Activated CD8-positive, alpha-beta memory T cell treated with anti-CD3 and anti-CD28 coated beads for 24 hours (primary cell): ENCODE measurements at regions not wholly inside any gene's neighbourhood (a gene's known extent, or its start where the extent isn't known, plus 50 kb on each side); places are given as distances from the start of the nearest gene placed in this dataset.
"Not testable (repeated sequence)": the region's sequence is repeated elsewhere in the genome, so short reads cannot be mapped to it uniquely, and the experiment has no call there.

ENCODE experiments used
- DNase-seq: peaks from one replicate; pipeline ENCODE4 v3.0.0-alpha.2; 2020

DNA sequence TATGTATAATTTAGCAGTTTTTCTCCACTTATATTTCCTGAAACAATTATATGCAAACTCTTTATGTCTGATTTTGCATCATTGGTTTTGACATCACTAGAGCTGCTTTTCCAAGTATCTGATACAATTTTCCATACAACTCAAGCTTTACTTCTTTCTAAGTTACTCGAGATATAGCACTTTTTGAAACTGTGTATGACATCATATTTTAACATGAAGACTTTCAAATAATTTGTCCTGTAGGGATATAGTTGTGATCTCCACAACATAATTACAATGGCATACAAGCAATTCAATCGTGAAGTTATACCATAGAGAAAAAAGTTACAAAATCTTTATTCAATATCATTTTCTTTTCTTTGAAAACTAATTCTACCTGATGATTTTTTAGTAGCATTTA is 173.0 kb downstream of the LEPR start:
- no peak for DNase-seq

DNA sequence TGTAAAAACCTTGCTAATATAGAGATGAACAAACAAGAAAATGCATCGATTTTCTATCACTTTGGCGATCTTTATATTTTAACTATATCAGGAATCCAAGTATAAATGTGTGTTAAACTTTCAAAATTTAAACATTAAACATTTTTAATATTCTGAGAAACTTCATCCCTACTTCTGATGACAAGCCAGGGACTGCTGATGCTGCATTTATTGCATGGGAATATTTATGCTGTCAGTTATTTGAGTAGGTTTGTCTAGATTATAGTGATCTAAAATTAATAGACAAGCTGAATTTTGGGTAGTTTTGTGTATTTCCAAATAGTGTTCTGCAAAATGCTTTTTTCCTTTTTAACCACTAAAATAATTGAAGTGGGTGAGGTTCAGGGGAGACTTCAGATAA is 175.3 kb downstream of the LEPR start:
- DNase-seq, result no peak

DNA sequence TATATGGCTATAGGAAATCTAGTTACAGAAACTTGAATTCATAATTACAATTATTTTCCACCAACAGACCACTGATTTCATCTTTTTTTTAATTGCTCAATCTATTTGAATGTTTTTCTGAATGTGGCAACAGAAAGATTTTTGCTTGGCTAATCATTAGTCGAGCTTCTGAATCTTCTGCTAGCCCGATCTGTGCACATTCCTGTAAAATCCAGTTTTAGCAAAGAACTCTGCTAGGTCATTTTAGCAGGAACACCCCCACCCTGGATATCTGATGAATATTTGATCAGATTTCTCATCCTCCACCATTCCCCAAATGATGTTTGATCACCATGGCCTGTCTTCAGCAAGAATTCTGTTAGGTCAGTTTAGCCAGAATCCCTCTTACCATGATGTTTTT is 176.3 kb downstream of the LEPR start:
- no peak for DNase-seq

DNA sequence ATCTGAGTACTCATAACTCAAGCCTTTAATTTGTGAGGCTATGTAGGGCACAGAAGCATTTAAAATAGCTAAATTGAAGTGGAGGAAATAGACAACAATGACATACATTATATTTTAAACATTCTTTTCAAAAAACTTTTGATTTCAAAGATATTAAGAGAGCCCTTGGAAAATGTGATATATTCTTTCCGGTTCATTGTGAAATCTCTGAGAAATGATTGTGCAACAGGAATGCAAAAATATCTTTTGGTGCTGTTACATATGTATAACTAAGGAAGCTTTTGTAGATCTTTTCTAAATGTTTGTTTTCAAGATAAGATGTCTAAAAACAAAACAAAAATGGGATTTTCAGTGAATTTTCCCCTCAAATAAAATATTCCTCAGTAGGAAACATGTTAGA is 185.2 kb downstream of the LEPR start:
- no peak for DNase-seq

DNA sequence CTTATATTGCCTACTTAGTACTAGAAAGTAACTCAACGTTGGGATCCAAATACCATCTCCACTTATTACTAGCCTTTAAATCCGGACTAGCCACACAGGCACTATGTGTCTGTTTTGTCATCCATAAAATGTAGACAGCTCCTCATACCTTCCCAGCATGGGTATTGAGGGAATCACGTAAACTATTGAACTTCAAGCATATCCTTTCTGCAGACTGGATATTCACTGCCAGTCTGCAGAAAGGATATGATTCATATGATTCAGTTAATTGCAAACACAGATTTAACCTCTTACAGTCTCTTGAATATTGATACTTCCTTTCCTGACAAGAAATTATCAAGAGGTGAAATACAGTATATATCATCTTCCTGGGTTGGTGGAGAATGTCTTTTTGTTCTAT is 186.0 kb downstream of the LEPR start:
- DNase-seq, result no peak

DNA sequence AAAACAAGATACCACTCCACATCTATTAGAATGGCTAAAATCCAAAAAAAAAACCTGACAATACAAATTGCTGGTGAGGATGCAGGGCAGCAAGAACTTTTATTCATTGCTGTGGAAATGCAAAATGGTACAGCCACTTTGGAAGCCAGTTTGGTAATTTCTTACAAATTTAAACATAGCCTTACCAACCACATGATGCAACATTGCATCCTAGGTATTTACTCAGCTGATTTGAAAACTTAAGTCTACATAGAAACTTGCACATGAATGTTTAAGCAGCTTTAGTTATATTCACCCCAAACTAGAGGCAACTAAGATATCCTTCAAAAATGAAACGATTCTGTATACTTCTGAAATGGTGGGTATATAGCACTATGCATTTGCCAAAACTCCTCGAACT is 178.8 kb upstream of the PDE4B start:
- no peak for DNase-seq

DNA sequence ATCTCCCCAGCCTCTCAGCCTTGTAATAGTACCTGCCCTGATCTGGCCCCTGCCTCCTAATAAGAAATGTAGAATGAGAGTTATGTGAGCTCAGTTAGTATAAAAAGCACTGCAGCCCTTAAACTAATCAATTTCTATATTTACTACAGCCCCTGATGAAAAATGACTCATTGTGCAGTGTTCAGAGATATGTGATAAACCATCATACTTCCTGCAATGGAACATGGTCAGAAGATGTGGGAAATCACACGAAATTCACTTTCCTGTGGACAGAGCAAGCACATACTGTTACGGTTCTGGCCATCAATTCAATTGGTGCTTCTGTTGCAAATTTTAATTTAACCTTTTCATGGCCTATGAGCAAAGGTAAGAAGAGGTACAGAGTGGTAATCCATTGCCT is 176.8 kb upstream of the PDE4B start:
- no peak for DNase-seq

DNA sequence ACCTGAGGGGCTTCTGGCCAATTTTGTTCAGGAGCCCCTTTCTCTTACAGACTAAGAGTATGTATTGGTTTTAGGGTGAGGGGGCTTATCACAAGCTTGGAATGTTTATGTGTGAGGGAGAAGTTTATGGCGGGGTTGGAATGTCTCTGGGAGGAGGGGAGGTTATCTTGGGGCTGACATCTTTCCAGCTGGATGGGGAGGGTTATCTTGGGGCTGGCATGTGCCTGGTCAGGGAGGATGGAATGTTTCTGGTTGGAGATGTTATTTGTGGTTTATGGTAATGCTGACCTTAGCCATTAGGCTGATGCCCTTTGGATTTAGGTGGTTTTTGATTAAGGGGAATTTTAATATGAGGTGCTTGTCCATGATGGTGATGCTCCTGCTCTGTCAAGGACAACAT is 171.0 kb upstream of the PDE4B start:
- not testable (repeated sequence) for DNase-seq

DNA sequence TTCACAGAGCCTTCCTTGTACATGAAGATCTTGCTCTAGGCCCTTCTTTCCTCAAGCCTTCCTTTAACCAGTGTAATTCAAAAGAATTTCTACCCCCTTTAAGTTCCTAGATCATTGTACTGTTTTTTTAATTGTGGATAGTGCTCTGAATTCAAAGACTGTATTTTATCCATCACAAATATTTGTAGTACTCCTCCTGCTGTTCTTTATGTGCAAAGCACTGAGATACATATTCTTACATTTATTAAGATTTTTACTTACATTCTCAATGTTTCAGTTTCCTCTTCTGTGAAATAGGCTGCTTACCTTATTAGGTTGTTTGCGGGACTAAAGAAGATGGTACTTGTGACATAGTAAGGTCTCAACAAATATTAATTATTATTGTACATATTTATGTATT is 168.8 kb upstream of the PDE4B start:
- DNase-seq, result no peak

DNA sequence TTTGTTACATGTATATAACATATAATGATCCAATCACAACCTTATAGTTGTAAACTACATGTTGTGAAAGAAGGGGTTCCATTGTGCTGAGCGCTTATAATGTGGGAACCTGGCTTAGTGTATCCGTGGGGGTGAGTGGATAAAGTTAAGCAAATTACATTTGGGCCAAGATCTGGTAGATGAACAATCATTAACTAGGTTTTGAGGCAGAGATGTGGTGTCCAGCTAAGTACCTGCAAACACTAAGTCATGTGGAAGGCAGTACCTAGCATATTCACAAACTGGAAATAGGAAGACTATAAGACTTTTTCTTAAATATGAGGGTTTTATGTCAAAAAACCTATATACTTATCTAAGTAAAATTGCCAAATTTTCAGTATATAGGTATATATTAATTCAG is 167.2 kb upstream of the PDE4B start:
- DNase-seq, result no peak

DNA sequence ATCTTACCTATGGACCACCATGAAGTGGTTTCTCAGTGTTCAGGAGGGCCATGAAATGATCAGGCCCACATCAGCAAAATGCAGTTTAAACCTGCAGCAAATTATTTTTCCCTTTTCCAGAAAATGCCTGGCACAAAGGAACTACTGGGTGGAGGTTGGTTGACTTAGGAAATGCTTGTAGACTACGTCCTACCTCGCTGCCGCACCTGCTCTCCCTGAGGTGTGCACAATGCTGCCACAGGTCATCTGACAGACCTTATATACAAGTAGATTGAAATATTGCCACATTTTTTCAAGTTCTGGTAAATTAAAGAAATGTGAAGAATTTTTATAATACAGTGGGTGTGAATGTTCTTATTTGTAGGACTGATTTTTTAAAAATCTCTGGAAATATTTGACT is 166.7 kb upstream of the PDE4B start:
- no peak for DNase-seq

DNA sequence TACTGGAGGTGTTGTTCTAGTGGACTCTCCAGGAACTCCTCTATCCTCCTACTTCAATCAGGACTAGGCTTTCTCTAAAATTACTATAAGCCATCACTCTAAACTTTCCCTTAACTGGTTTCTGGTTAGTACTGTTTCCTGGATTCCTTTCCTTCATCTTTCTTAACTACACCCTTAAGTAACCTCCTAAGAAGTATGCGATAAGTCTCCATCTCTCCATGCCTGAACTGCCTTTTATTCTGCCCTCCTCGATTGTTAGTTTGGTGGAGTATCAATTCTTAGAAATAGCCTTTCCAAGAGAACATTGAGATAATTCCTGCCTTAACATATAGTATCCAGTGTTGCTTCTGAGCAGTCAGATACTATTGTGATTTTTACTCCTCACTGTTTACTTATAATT is 162.9 kb upstream of the PDE4B start:
- DNase-seq, result no peak

DNA sequence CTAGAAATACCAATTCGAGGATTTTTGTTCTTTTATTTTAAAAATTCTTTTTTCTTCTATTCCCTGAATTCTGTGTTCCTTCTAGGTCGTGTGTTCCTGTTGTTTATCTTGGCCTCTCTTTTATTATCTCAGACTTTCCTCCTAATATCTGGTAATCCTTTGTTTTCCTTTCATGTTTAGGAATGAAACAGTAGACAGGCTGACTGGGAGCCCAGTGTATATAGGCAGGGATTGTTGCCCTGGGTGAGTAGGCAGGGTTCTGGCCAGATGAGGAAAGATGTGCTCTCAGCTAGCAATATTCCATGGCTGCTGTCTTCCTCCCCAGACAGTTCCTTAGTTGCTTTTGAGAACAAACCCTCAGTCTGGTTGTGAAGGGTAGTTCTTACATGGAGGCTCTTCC is 161.8 kb upstream of the PDE4B start:
- no peak for DNase-seq

DNA sequence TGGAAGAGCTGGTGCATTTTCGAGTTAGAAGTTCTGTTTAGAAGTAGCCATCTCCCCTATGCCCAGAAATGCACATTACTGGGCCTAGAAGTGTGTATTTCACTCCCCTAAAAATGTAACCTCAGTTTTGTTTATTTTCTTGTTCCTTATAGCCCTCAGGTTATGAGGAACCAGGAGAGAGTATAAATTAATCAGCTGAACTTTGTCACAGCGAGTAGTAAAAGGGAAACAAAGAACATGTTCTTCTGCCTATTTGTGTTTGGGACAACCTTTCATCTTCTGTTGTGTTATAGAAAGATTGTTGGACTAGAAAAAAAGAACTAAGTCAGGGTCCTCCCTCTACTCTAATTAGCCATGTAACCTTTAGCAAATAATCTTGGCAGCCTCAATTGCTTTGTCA is 160.5 kb upstream of the PDE4B start:
- no peak for DNase-seq

DNA sequence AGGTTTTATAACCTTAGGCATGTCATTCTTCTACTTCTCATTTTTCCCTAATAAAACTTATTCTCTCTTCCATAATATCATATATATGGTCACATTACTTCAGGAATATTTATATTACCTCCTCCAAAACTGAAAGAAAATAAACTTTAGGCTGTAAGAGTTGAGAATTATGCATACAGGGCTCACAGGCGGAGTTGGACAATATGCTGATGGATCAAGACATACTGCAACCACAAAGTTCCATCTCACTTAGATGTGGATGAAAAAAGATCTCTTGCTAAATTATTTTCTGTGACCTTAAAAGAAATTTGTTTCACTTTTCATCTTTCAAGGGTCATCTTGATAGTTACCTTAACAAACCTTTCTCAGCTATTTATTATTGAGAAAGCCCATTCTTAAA is 152.6 kb upstream of the PDE4B start:
- DNase-seq, result no peak

DNA sequence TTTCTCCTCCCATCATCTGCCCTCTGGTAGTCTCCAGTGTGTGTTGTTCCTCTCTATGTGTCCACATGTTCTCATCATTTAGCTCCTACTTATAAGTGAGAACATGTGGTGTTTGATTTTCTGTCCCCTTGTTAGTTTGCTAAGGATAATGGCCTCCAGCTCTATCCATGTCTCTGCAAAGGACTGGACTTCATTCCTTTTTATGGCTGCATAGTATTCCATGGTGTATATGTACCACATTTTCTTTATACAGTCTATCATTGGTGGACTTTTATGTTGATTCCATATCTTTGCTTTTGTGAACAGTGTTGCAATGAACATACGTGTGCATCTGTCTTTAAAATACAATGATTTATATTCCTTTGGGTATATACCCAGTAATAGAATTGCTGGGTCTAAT is 143.5 kb upstream of the PDE4B start:
- DNase-seq, result not testable (repeated sequence)

DNA sequence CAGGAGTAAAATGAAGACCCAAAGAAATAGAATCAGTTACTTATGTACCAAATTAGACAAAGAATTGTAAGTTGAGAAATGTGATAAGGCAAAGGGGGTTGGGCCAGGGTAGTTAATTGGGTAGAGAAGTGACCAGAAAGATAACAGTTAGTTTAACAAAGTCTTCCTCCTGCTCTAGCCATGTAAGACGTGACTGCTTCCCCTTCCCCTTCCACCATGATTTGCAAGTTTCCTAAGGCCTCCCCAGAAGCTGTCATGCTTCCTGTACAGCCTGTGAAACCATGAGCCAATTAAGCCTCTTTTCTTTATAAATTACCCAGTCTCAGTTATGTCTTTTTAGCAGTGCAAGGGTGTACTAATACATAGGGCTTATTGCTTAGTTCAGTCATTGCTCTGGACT is 142.0 kb upstream of the PDE4B start:
- DNase-seq, result no peak

DNA sequence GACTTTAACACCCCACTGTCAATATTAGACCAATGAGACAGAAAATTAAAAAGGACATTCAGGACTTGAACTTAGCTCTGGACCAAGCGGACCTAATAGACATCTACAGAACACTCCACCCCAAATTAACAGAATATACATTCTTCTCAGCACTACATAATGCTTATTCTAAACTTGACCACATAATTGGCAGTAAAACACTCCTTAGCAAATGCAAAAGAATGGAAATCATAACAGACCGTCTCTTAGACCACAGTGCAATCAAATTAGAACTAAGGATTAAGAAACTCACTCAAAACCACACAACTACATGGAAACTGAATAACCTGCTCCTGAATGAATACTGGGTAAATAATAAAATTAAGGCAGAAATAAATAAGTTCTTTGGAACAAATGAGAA is 138.2 kb upstream of the PDE4B start:
- DNase-seq, result not testable (repeated sequence)

DNA sequence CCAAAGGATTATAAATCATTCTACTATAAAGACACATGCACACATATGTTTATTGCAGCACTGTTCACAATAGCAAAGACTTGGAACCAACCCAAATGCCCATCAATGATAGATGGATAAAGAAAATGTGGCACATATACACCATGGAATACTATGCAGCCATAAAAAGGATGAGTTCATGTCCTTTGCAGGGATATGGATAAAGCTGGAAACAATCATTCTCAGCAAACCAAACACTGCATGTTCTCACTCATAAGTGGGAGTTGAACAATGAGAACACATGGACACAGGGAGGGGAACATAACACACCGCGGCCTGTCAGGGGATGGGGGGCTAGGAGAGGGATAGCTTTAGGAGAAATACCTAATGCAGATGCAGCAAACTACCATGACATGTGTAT is 135.1 kb upstream of the PDE4B start:
- DNase-seq, result not testable (repeated sequence)

DNA sequence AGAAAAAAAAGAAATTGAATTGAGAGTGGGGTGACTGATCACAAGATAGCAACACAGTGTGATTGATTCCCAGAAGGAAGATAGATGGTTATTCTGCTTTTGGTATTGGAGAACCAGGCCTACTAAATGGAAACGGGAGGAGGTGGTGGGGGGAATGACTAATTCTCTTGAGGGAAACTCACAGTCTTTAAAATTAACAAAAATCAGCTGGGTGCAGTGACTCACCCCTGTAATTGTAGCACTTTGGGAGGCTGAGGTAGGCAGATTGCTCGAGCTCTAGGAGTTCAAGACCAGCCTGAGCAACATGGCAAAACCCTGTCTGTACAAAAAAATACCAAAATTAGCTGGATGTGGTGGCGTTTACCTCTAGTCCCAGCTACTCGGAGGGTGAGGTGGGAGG is 134.6 kb upstream of the PDE4B start:
- no peak for DNase-seq

DNA sequence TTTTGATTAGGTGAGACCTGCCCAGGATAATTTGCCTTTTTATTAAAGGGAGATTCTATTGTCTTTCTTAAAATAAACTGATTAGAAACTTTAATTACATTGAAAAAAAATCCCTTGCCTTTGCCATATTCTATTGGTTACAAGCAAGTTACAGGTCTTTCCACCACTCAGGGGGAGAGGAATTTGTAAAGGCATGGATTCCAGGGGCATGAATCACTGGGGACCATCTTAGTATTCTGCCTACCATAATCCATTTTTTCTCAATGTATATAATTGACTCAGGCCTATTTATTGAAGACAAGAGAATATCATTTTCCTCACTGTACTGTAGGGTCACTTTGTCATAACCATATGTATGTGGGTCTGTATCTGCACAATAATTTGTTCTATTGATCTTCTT is 124.3 kb upstream of the PDE4B start:
- no peak for DNase-seq

DNA sequence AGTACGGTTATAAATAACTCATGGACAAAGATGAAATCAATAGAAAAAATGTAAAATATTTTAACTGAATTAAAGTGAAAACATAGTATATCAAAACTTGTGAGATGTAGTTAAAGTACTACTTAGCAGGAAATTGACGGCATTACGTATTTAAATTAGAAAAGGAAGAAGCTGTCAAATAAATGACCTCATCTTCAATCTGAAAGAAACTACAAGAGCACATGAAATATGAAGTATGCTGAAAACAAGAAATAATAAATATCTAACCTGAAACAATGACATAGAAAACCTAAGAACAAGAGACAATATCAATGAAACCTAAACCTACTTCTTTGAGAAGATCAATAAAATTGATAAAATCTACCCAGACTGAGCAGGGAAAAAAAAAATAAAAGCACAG is 122.2 kb upstream of the PDE4B start:
- DNase-seq, result no peak

DNA sequence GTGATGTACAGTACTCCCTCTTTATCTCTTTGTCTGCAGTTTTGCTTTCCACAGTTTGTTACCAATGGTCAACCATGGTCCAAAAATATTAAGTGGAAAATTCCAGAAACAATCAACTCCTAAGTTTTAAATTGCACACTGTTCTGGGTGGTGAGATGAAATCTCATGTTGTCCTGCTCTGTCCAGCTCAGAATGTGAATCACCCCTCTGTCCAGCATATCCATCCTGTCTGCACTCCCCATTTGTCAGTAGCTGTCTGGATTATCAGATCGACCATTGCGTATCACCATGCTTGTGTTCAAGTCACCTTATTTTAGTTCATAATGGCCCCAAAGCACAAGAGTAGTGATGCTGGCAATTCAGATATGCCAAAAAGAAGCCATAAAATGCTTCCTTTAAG is 118.2 kb upstream of the PDE4B start:
- DNase-seq, result no peak

DNA sequence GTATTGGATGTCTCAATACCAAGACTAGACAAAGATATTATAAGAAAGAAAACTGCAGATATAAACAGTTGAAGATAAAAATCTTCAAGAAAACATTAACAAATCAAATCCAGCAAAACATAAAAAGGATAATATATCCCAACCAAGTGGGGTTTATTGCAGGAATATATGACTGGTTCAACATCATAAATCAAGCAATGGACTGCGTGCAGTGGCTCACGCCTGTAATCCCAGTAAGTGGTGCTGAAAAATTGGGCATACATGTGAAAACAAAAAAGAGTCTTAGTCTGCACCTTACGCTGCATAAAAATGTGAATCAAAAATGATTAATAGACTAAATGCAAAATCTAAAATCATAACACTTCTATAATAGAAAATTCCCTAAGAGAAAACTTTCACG is 112.9 kb upstream of the PDE4B start:
- DNase-seq, result no peak

DNA sequence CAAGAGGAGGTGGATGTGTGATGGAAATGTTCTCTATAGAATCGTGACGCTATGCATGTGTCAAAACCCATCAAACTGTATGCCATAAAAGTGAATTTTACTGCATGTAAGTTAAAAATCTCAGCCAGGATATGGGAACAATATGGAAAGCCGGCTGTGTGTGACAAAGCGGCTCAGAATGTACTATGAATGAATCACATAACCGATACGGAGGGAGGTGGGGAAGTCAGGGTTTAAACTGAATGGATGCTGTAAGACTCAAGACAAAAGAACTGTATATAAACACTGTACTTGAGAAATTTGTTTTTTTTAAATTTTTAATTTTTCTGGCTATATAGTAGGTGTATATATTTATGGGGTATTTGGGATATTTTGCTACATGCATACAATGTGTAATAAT is 111.6 kb upstream of the PDE4B start:
- DNase-seq, result no peak

DNA sequence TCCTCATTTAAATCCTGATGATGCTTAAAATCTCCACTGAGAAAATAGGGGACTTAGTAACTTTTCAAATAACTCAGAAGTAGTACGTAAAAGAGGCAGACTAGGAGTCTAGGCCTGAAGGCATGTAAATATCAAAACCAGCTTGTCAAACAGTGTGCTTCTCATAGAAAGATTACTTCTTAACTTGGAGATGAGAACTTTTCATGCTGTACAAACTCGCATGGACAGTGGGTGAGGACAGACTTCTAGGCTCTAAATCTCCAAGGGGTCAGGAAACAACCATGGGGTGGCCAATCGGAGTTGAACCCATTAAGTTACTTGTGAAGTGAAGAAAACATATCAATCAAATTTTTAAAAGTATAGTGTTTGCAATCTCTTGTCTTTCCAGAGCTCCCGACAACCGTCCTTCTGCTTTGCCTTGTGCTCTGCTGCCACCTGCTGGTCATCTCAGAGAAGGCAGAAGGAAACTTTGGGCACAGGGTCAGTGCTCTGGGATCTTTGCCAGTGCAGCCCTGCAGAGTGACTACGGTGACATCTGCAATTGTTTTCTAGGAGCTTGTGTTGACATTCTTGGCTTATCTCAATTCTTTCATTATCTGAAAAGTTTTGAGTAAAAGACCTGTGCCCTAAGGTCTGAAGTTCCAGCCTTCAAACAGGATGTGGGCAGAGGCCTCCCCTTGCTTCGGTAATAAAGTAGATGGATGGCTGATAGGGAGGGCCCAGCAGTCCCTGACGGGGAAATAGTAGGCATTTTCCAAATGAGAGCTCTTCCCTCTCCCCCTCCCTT is 105.1 kb upstream of the PDE4B start:
- peak; percentile 94 for DNase-seq
